Ectodermal cell (in vitro differentiated cells): ENCODE measurements at regions not wholly inside any gene's neighbourhood (a gene's known extent, or its start where the extent isn't known, plus 50 kb on each side); places are given as distances from the start of the nearest gene placed in this dataset.
"Not testable (repeated sequence)": the region's sequence is repeated elsewhere in the genome, so short reads cannot be mapped to it uniquely, and the experiment has no call there.

Experiments
- H3K27ac ChIP-seq: 2 replicates; pipeline ENCODE4 v1.7.0; 2013; ENCODE audit warnings: mild to moderate bottlenecking, low read depth, low read length; ENCODE audit not compliant: insufficient read depth, poor library complexity, severe bottlenecking
- H3K27me3 ChIP-seq: 2 replicates; pipeline ENCODE4 v1.7.0; 2013; ENCODE audit warnings: mild to moderate bottlenecking, low read length; ENCODE audit not compliant: insufficient read depth, control insufficient read depth, poor library complexity, severe bottlenecking
- H3K36me3 ChIP-seq: one replicate; pipeline ENCODE4 v1.7.0; 2013; ENCODE audit warnings: low read length; ENCODE audit not compliant: control insufficient read depth, insufficient read depth
- H3K4me1 ChIP-seq: one replicate; pipeline ENCODE4 v1.7.0; 2013; ENCODE audit warnings: low read length; ENCODE audit not compliant: control insufficient read depth, insufficient read depth
- H3K4me3 ChIP-seq: 2 replicates; pipeline ENCODE4 v1.7.0; 2013; ENCODE audit warnings: low read depth, low read length, control low read depth; ENCODE audit not compliant: insufficient read depth
- H3K9me3 ChIP-seq: 2 replicates; pipeline ENCODE4 v1.7.0; 2013; ENCODE audit warnings: mild to moderate bottlenecking, low read length, moderate library complexity; ENCODE audit not compliant: control insufficient read depth
- WGBS, 2 experiments: methylation state at CpG; one replicate each; pipeline ENCODE4 v1.1.7; 2013; ENCODE audit warnings: missing lambda C conversion rate in 2 of 2; 5-methylcytosine and 5-hydroxymethylcytosine counted together

DNA sequence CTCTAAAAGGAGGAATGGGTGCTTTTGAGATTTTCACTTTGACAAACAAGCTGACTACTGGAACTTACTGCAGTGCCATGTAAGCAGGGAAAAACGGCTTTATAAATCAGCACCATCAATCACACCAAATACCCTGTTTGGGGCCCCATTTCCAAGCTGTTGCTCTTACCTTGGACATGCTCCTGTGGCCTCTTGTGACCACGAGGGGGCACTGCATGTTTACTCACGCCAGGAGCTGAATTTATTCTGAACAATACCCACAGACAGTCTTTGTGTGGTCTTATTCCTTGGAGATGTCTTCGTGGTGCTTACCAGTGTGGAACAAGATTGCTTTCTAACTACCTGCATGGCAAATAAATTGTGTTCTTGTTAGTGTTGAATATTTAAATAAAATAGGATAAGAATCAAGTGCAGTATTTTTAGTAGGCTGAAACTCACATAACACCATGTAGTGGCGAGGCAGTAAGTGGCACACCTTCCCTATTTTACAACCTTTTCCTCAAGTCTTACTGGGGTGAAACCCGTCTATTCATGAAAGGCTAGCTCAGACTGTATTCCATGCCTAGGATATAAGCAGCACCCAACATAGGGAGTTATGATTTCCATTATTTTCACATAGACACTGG, 155.5 kb upstream of the NMUR2 start:
- no peaks in the 10 kb centered on the region for H3K36me3 ChIP-seq
- no peak overlapping the region for H3K27ac ChIP-seq
- H3K4me3 ChIP-seq: no peak overlapping the region
- 45 to 49% methylated on average over 6 of the region's 6 CpGs for WGBS, 2 experiments
- no peaks in the 10 kb centered on the region for H3K9me3 ChIP-seq
- H3K4me1 ChIP-seq: peaks cover 6% of the 10 kb centered on the region
- no peaks in the 10 kb centered on the region for H3K27me3 ChIP-seq

DNA sequence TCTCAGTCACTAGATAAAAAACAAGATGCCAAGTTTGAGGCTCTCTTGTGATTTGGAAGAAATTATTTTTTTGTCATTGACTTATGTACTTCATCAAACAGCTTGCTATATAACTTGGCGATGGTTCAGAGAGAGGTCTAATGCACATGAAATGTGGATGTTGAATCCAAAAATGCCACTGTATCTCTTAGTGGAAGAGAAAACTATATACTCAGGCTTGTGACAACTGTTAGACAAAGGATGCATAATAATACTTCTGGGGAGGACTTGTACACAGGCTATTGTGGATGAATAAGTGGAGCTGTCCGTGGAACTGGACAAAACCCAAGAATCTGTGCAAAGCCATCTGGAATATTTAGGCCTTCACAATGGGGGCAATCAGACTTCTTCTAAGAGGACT, 162.9 kb upstream of the NMUR2 start:
- Histone ChIP-seq H3K9me3 (no peaks in the 10 kb centered on the region), H3K4me3 (no peak overlapping the region), H3K36me3 (no peaks in the 10 kb centered on the region), H3K27me3 (no peaks in the 10 kb centered on the region), H3K4me1 (peaks cover 4% of the 10 kb centered on the region), H3K27ac (no peak overlapping the region)
- 96 to 97% methylated on average over 2 of the region's 2 CpGs for WGBS, 2 experiments

DNA sequence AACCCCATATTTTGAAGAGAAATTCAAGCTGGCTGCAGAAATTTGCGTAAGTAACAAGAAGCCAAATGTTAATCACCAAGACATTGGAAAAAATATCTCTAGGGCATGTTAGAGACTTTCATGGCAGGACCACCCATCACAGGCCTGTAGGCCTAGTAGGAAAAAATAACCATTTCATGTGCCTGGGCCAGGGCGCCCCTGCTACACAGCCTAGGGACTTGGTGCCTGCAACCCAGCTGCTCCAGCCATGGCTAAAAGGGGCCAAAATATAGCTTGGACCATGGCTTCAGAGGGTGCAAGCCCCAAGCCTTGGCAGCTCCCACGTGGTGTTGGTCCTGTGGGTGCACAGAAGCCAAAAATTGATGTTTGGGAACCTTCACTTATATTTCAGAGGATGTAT, 167.7 kb upstream of the NMUR2 start:
- 84 to 87% methylated on average over 3 of the region's 3 CpGs for WGBS, 2 experiments
- Histone ChIP-seq H3K27ac (no peak overlapping the region), H3K27me3 (no peaks in the 10 kb centered on the region), H3K9me3 (no peaks in the 10 kb centered on the region), H3K4me1 (no peaks in the 10 kb centered on the region), H3K4me3 (no peak overlapping the region), H3K36me3 (no peaks in the 10 kb centered on the region)

DNA sequence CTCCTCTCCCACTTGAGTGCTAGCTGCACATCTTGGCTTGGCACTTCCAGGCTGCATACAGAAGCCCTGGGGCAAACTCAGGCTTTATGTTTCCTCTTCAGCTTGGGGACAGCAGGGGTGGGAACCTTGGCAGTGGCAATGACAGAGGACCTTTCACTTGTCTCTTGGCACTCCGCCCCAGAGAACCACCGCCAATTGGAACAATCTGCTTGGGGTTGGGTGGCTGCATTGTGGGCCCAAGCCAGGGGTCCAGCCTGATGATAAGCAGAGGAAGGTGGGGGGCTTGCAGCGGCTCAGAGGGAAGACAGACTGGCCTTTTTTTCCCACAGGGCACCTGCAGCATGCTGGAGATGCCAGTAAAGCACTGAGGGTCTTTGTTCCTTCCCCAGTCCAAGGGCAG, 179.0 kb upstream of the NMUR2 start:
- no peak overlapping the region for H3K4me3 ChIP-seq

DNA sequence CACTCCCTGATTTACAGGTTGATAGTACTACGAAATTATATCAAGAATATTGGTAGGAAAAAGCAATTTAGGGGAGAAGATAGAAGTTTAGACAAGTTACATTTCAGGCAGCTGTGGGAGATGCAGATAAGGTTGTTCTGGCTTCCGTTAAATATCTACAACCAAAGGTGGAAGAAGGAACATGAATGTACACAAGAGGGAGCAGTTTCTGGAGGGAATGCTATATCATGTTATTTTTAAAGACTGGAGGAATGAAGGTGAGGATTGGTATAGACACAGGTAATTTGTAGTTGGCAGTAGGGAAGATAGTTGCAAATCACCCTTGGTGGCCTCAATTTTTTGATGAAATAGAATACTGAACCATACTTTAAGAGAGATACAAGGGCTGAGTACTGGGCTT, 187.3 kb upstream of the NMUR2 start:
- no peaks in the 10 kb centered on the region for H3K4me1 ChIP-seq
- H3K9me3 ChIP-seq: no peaks in the 10 kb centered on the region
- H3K36me3 ChIP-seq: no peaks in the 10 kb centered on the region
- no peak overlapping the region for H3K27ac ChIP-seq
- H3K4me3 ChIP-seq: no peak overlapping the region
- WGBS, 2 experiments: 91 to 95% methylated on average over 2 of the region's 2 CpGs
- H3K27me3 ChIP-seq: no peaks in the 10 kb centered on the region

More for the DNA sequence above, 179.0 kb upstream of the NMUR2 start:
- H3K9me3 ChIP-seq: no peaks in the 10 kb centered on the region
- H3K36me3 ChIP-seq: no peaks in the 10 kb centered on the region
- whole genome bisulfite sequencing, 2 experiments: 94 to 98% methylated on average over 3 of the region's 3 CpGs
- H3K27me3 ChIP-seq: no peaks in the 10 kb centered on the region
- no peaks in the 10 kb centered on the region for H3K4me1 ChIP-seq
- H3K27ac ChIP-seq: no peak overlapping the region

DNA sequence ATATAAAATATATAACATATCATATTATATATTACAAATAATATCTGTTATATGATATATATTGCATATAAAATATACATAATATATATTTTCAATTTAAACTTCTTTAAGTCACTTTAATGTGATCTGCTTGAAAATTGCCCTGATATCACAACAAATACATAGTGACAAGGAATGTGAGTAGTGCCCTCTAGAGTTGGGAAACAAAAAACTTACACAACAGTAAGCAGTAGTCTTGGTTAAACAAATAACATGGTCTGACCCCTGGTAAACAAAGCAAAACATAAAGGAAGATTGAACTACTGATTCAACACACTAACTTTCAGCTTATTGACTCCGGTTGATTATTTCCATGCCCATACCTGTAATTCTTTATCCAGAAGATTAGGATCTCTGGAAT, 188.3 kb upstream of the NMUR2 start:
- H3K36me3 ChIP-seq: no peaks in the 10 kb centered on the region
- H3K27ac ChIP-seq: no peak overlapping the region
- no peaks in the 10 kb centered on the region for H3K9me3 ChIP-seq
- no peak overlapping the region for H3K4me3 ChIP-seq
- WGBS, 2 experiments: 83 to 86% methylated on average over 1 of the region's 1 CpG
- no peaks in the 10 kb centered on the region for H3K4me1 ChIP-seq
- no peaks in the 10 kb centered on the region for H3K27me3 ChIP-seq

DNA sequence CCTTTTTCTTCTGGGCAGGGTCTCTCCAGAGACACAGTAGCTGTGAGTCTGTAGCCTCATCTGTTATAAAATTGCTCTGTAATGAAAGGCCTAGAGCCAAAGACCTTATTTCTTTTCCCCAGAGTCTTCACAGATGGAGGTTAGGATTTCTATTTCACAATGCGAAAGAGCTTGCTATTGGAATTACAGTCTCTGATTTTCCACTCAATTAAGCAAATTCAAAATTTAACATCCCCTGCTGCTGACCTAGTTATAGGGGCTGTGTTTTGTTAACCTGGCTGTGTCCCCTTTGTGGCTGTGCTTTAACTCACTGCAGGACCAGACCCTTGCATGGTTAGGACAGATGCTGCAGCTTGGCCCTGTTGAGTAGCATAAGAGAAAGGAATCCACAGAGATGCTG, 190.3 kb upstream of the NMUR2 start:
- Histone ChIP-seq H3K36me3 (no peaks in the 10 kb centered on the region), H3K9me3 (no peaks in the 10 kb centered on the region), H3K27ac (no peak overlapping the region), H3K27me3 (no peaks in the 10 kb centered on the region), H3K4me3 (no peak overlapping the region), H3K4me1 (no peaks in the 10 kb centered on the region)
- WGBS, 2 experiments: 80 to 85% methylated on average over 1 of the region's 1 CpG

DNA sequence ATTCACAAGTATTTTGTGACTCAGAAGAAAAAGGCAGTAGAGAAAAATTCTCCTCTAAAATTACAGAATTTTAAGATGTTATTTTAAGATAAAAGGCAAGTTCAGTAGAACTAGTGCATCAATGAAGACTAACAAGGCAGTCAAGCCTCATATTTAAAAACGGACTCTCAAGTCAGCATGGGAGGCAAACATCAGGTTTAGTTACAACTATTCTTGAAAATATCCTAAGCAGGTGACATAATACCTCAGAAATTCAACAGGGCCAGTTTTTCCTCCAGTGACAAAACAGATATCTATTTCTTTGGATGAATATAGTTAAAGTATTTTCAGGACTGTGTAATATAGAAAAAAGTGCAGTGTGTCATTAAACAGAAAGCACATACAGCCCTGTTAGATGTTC, 194.0 kb upstream of the NMUR2 start:
- no peaks in the 10 kb centered on the region for H3K4me1 ChIP-seq

DNA sequence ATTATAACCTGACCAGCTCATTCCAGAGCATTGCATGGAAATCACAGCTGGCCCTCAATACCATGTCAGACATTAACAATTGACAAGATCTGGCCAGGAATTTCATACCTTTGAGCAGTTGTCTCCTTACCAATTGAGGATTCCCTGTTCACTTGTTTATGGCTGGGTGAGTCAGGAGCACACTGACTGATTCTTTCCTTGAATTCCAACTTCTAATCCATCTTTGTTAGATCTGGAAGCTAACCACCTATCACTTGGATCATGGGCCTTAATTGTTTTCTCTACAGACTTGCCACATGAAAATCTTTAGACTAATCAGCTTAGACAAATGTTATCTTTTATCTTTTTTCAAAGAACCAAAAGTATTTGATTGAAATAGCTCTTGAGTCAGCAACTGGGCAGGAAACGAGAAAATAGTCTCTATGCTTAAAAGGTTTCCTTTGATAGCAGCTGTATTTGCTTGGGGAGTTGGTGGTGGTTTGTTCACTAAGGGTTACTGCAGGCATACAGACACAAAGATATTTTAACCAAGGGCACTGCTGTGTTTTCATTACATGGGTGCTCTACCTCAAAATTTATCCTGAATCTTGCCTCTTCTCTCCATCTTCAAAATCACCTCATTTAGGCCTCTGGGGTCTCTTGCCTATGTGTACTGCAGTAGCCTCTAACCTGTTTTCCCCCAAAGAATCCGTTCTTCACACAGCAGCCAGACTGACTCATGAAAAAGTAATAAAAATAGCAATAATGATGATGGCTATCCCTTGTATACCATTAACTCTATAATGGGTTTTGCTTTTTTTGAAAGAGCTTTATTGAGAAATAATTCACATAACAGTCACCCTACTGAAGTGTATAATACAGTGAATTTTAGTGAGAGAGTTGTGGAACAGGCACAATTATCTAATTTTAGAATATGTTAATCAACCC, 197.0 kb upstream of the NMUR2 start:
- H3K4me1 ChIP-seq: peaks cover 5% of the 10 kb centered on the region
- no peaks in the 10 kb centered on the region for H3K9me3 ChIP-seq
- H3K27me3 ChIP-seq: no peaks in the 10 kb centered on the region
- WGBS, 2 experiments: 85 to 92% methylated on average over 1 to 2 of the region's 2 CpGs
- H3K36me3 ChIP-seq: no peaks in the 10 kb centered on the region
- H3K27ac ChIP-seq: no peak overlapping the region
- no peak overlapping the region for H3K4me3 ChIP-seq

More for the DNA sequence above, 194.0 kb upstream of the NMUR2 start:
- H3K36me3 ChIP-seq: no peaks in the 10 kb centered on the region
- 64 to 86% methylated on average over 1 of the region's 1 CpG for WGBS, 2 experiments
- H3K9me3 ChIP-seq: no peaks in the 10 kb centered on the region
- H3K4me3 ChIP-seq: no peak overlapping the region
- no peaks in the 10 kb centered on the region for H3K27me3 ChIP-seq
- no peak overlapping the region for H3K27ac ChIP-seq

DNA sequence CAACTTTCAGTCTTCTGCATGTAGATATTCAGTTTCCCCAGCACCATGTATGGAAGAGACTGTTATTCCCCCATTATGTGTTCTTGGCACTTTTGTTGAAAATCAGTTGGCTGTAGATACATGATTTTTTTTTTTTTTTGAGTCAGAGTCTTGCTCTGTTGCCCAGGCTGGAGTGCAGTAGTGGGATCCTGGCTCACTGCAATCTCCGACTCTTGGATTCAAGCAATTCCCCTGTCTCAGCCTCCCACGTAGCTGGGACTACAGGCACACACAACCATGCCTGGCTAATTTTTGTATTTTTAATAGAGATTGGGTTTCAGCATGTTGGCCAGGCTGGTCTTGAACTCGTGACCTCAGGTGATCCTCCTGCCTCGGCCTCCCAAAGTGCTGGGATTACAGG, 201.0 kb upstream of the NMUR2 start:
- not testable (repeated sequence) for H3K36me3 ChIP-seq, H3K9me3 ChIP-seq, H3K27ac ChIP-seq, H3K27me3 ChIP-seq, H3K4me3 ChIP-seq
- H3K4me1 ChIP-seq: peaks cover 17% of the 10 kb centered on the region
- 95 to 99% methylated on average over 4 of the region's 4 CpGs for WGBS, 2 experiments
